GM10266 (cell line): ENCODE measurements at regions not wholly inside any gene's neighbourhood (a gene's known extent, or its start where the extent isn't known, plus 50 kb on each side); places are given as distances from the start of the nearest gene placed in this dataset.

Experiments
- DNase-seq: peaks from one replicate; pipeline ENCODE4 v3.0.0; 2012; ENCODE audit errors: extremely low spot score
- TF ChIP-seq, protein P1 (sequence below): IDR thresholded peaks from 2 replicates; pipeline ENCODE4 v1.5.1; 2012; ENCODE audit warnings: mild to moderate bottlenecking, low read depth; ENCODE audit not compliant: control insufficient read depth, insufficient read depth; ENCODE audit errors: missing control alignments

DNA sequence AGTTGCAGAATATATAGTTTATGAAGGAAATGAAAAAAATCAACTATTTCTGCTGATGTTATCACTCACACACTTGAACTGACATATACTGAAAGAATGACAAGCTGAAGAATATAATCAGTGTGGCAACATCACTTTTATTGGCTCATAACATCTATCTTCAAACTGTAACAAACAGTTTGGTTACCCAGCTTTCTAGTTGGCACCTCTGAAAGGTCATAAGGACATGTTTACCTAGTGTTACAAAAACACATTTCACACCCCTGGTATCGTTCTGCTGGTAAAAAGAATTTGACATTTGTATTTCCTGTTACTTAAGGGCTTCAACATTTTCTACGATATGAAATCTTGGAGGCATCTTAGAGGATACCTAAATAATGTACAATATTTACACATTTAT is 1267.0 kb upstream of the NCAM2 start:
- TF ChIP-seq, protein P1, sequence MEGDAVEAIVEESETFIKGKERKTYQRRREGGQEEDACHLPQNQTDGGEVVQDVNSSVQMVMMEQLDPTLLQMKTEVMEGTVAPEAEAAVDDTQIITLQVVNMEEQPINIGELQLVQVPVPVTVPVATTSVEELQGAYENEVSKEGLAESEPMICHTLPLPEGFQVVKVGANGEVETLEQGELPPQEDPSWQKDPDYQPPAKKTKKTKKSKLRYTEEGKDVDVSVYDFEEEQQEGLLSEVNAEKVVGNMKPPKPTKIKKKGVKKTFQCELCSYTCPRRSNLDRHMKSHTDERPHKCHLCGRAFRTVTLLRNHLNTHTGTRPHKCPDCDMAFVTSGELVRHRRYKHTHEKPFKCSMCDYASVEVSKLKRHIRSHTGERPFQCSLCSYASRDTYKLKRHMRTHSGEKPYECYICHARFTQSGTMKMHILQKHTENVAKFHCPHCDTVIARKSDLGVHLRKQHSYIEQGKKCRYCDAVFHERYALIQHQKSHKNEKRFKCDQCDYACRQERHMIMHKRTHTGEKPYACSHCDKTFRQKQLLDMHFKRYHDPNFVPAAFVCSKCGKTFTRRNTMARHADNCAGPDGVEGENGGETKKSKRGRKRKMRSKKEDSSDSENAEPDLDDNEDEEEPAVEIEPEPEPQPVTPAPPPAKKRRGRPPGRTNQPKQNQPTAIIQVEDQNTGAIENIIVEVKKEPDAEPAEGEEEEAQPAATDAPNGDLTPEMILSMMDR = no peak
- DNase-seq = no peak

DNA sequence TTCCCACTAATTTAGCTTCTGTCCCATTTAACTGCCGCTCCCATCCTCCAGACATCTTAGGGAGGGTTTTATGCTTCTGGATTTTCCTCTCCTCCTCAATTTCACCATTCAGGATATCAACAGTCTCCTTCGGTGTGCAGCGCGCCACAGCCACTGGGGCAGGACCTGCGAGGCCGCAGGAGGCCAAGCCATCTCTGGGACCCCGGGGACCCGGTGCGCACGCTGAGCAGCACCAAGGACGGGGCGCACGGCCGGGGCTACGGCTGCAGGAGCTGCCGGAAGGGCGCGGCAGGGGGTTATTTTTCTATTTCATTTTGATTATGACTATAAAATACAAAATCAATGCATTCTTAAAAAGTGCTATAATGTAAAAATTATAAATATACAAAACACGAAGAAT is 1238.4 kb upstream of the NCAM2 start:
- no peak for DNase-seq
- TF ChIP-seq, protein P1 = no peak

DNA sequence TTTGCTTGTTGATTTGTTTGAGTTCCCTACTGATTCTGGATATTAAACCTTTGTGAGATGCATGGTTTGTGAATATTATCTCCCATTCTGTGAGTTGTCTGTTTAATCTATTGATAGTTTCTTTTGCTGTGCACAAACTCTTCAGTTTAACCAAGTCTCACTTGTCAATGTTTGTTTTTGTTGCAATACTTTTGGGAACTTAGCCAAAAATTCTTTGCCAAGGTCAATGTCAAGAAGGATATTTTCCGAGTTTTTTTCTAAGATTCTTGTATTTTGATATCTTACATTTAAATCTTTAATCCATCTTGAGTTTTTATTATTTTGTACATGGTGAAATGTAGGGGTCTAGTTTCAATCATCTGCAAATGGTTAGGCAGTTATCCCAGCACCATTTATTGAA is 1230.7 kb upstream of the NCAM2 start:
- no peak for DNase-seq
- TF ChIP-seq, protein P1 = no peak

DNA sequence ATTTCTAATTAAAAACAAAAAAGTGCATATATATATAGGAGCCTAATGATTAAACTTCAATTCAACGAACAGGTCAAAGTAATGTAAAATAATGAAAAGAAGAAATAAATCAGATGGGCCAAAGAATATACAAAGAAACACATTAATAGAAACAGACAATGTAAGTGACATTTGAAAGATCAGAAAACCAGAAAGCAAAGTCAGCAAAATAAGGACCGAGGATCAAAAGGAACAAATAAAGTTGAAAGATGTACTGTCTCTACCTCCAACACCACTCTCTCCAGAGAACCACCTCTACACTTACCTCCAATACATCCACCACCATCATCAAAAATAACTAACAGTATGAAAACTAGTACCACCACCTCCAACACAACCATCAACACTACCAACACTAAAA is 1226.3 kb upstream of the NCAM2 start:
- TF ChIP-seq, protein P1 = no peak
- no peak for DNase-seq

DNA sequence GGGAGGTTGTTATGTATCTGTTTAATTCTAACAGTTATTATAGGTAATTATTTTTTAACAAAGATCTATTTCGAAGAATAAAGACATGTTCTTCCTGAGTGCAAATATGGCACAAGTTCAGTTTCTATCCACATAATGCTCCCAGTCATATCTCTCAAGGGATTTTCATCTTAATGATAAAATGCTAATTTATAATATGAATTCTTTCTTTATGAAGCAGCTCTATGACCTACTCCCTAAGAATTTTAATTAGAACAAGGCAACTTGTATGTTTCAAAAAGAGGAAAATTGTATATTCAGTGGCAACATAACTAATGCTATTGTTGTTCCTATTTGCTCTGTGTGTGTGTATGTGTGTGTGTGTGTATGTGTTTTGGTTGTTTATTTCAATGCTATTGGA is 1222.1 kb upstream of the NCAM2 start:
- no peak for DNase-seq
- TF ChIP-seq, protein P1 = no peak

DNA sequence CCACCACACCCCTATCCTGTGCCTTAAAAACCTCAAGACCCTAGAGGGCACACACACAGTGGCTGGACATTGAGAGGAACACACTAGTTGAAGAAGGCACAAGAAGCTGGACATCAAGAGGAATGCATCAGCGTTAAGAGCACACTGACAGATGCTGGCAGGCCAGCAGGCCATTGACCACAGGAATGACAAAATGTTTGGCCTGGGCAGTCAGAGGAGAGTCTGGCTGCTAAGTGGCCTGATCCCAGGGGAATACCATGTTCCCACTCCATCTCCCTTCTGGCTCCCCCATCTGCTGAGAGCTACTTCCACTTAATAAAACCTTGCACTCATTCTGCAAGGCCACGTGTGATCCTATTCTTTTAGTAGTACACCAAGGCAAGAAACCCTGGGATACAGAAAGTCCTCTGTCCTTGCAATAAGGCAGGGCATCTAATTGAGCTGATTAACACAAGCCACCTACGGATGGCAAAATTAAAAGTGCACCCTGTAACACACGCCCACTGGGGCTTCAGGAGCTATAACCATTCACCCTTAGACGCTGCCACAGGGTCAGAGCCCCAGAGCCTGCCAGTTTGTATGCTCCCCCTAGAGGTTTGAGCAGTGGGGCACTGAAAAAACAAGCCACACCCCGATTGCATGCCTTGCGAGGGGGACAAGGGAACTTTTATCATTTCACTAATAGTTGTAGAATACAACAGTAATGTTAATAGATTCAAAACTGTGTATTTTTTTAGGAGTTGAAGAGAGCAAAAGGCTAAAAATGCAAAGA is 1216.1 kb upstream of the NCAM2 start:
- TF ChIP-seq, protein P1 = no peak
- DNase-seq = no peak

DNA sequence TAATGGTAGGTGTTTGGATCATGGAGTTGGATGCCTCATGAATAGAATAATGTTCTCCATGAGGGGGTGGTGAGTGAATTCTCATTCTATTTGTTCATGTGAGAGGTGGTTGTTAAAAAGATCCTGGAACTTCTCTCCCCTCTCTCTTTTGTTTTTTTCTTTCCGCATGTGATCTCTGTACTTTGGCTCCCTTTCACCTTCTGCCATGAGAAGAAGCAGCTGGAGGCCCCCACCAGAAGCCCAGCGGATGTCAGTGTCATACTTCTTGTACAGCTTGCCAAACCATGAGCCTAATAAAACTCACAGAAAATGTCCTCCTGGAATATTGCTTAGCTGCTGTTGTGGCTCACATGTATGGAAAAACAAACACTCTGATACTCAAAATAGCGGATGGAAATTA is 1212.3 kb upstream of the NCAM2 start:
- TF ChIP-seq, protein P1 = no peak
- DNase-seq = no peak
